DND-41 (cell line): ENCODE measurements at regions not wholly inside any gene's neighbourhood (a gene's known extent, or its start where the extent isn't known, plus 50 kb on each side); places are given as distances from the start of the nearest gene placed in this dataset.

Experiments used
- ATAC-seq: fragments of 200-7000 bp; cut with Tn5 transposase; 3 replicates; pipeline ENCODE4 v1.9.1; 2021; ENCODE audit warnings: low read depth; ENCODE audit not compliant: insufficient read depth
- DNase-seq: peaks from one replicate; pipeline ENCODE4 v3.0.0-alpha.2; 2020
- H2AFZ ChIP-seq: 2 replicates; pipeline ENCODE4 v1.6.0; 2012; ENCODE audit warnings: low read depth, low read length
- H3K27ac ChIP-seq: 2 replicates; pipeline ENCODE4 v1.5.1; 2012; ENCODE audit warnings: low read length, inconsistent platforms
- H3K27me3 ChIP-seq: fragments of 200-600 bp; sonication (generic); 2 replicates; pipeline ENCODE4 v1.6.0; 2012; ENCODE audit warnings: low read length, mild to moderate bottlenecking, inconsistent platforms; ENCODE audit not compliant: insufficient read depth, poor library complexity
- H3K36me3 ChIP-seq: 2 replicates; pipeline ENCODE4 v1.5.1; 2012; ENCODE audit warnings: low read length, inconsistent platforms; ENCODE audit not compliant: insufficient read depth
- H3K4me1 ChIP-seq: 2 replicates; pipeline ENCODE4 v1.5.1; 2012; ENCODE audit warnings: mild to moderate bottlenecking, low read length; ENCODE audit not compliant: insufficient read depth
- H3K4me2 ChIP-seq: 2 replicates; pipeline ENCODE4 v1.6.0; 2012; ENCODE audit warnings: mild to moderate bottlenecking, moderate library complexity, low read length, inconsistent platforms; ENCODE audit not compliant: insufficient read depth
- H3K4me3 ChIP-seq, 2 experiments: fragments of 200-600 bp in 1 of 2; shearing (Covaris generic) in 1 of 2; 2 replicates each; pipeline ENCODE4 v1.5.1; 2012 to 2016; ENCODE audit warnings: inconsistent platforms in 2 of 2, low read length in 2 of 2, mild to moderate bottlenecking in 2 of 2, low read depth in 1 of 2, moderate library complexity in 1 of 2
- H3K79me2 ChIP-seq: 2 replicates; pipeline ENCODE4 v1.6.0; 2012; ENCODE audit warnings: low read length, inconsistent platforms; ENCODE audit not compliant: insufficient read depth
- H3K9ac ChIP-seq: 2 replicates; pipeline ENCODE4 v1.6.0; 2012; ENCODE audit warnings: low read depth, mild to moderate bottlenecking, inconsistent platforms, low read length, moderate library complexity
- H3K9me3 ChIP-seq: 2 replicates; pipeline ENCODE4 v1.5.1; 2012; ENCODE audit warnings: low read length, moderate library complexity, mild to moderate bottlenecking, inconsistent platforms; ENCODE audit not compliant: insufficient read depth, severe bottlenecking
- H4K20me1 ChIP-seq: 2 replicates; pipeline ENCODE4 v1.6.0; 2012; ENCODE audit warnings: low read length; ENCODE audit not compliant: insufficient read depth
- CTCF ChIP-seq: IDR thresholded peaks from 2 replicates; pipeline ENCODE4 v1.5.1; 2012; ENCODE audit warnings: borderline replicate concordance, low read length, moderate library complexity, mild to moderate bottlenecking; ENCODE audit not compliant: poor library complexity, severe bottlenecking; ENCODE audit errors: extremely low read depth
- EZH2 ChIP-seq: IDR thresholded peaks from 3 replicates; pipeline ENCODE4 v1.6.1; 2012; ENCODE audit warnings: borderline replicate concordance, low read depth, mild to moderate bottlenecking, moderate library complexity, low read length, inconsistent platforms; ENCODE audit not compliant: severe bottlenecking

GRCh38 chrX:69085151-69085550 is 80.1 kb downstream of the PJA1 start:
- no peaks in the 10 kb centered on the region for H3K9me3 ChIP-seq
- ATAC-seq: no peak
- no peak for TF ChIP-seq CTCF

GRCh38 chrX:69083801-69084200 is 81.5 kb downstream of the PJA1 start:
- H3K27me3 ChIP-seq: no peaks in the 10 kb centered on the region
- H3K9me3 ChIP-seq: no peaks in the 10 kb centered on the region
- H3K4me3 ChIP-seq: no peak overlapping the region

More at GRCh38 chrX:69085151-69085550, 80.1 kb downstream of the PJA1 start:
- H3K4me2 ChIP-seq: no peak overlapping the region
- H3K27ac ChIP-seq: no peak overlapping the region
- H3K9ac ChIP-seq: no peak overlapping the region
- H2AFZ ChIP-seq: no peak overlapping the region
- H4K20me1 ChIP-seq: no peaks in the 10 kb centered on the region
- DNase-seq: no peak
- no peaks in the 10 kb centered on the region for H3K27me3 ChIP-seq
- no peaks in the 10 kb centered on the region for H3K36me3 ChIP-seq
- H3K4me1 ChIP-seq: no peaks in the 10 kb centered on the region
- no peaks in the 10 kb centered on the region for H3K79me2 ChIP-seq
- H3K4me3 ChIP-seq: no peak overlapping the region

GRCh38 chrX:69083361-69083760 is 81.9 kb downstream of the PJA1 start:
- Histone ChIP-seq H3K79me2 (no peaks in the 10 kb centered on the region), H3K4me2 (no peak overlapping the region), H3K4me1 (no peaks in the 10 kb centered on the region), H2AFZ (no peak overlapping the region), H3K36me3 (no peaks in the 10 kb centered on the region), H4K20me1 (no peaks in the 10 kb centered on the region), H3K4me3 (no peak overlapping the region), H3K27ac (no peak overlapping the region), H3K9ac (no peak overlapping the region), H3K27me3 (no peaks in the 10 kb centered on the region), H3K9me3 (no peaks in the 10 kb centered on the region)
- DNase-seq (no peak), ATAC-seq (no peak)
- TF ChIP-seq EZH2: no peak
- TF ChIP-seq CTCF: no peak

More at GRCh38 chrX:69083801-69084200, 81.5 kb downstream of the PJA1 start:
- H3K27ac ChIP-seq: no peak overlapping the region
- H3K36me3 ChIP-seq: no peaks in the 10 kb centered on the region
- H3K4me1 ChIP-seq: no peaks in the 10 kb centered on the region
- DNase-seq (no peak), ATAC-seq (no peak)
- no peak overlapping the region for H2AFZ ChIP-seq
- H3K79me2 ChIP-seq: no peaks in the 10 kb centered on the region
- TF ChIP-seq CTCF: no peak
- TF ChIP-seq EZH2: no peak
- no peak overlapping the region for H3K4me2 ChIP-seq
- no peak overlapping the region for H3K9ac ChIP-seq
- no peaks in the 10 kb centered on the region for H4K20me1 ChIP-seq

GRCh38 chrX:69082753-69083150 is 82.5 kb downstream of the PJA1 start:
- no peak overlapping the region for H2AFZ ChIP-seq
- H3K79me2 ChIP-seq: no peaks in the 10 kb centered on the region
- no peaks in the 10 kb centered on the region for H3K4me1 ChIP-seq
- H3K36me3 ChIP-seq: no peaks in the 10 kb centered on the region
- TF ChIP-seq CTCF (no peak), EZH2 (no peak)
- H3K27ac ChIP-seq: no peak overlapping the region
- H3K9ac ChIP-seq: no peak overlapping the region
- no peaks in the 10 kb centered on the region for H3K27me3 ChIP-seq
- H3K9me3 ChIP-seq: no peaks in the 10 kb centered on the region
- H3K4me3 ChIP-seq: no peak overlapping the region
- no peaks in the 10 kb centered on the region for H4K20me1 ChIP-seq
- DNase-seq: no peak
- no peak overlapping the region for H3K4me2 ChIP-seq
- no peak for ATAC-seq
